NCI-H748 treated with DMSO at 0.1 percent for 48 hours (cell line): ENCODE measurements at regions not wholly inside any gene's neighbourhood (a gene's known extent, or its start where the extent isn't known, plus 50 kb on each side); places are given as distances from the start of the nearest gene placed in this dataset.

ENCODE experiments used
- DNase-seq: peaks from one replicate; lab custom pipeline; 2025; lab: John Stamatoyannopoulos, UW

- no peak for DNase-seq
These were observed 245.9 kb downstream of the HS3ST1 start for GRCh38 chr4:11182586-11183355.

GRCh38 chr4:11182031-11182430, 246.7 kb downstream of the HS3ST1 start:
- no peak for DNase-seq

- DNase-seq: no peak
These were observed 248.9 kb downstream of the HS3ST1 start for GRCh38 chr4:11179796-11180195.

GRCh38 chr4:11178433-11178832, 250.3 kb downstream of the HS3ST1 start:
- DNase-seq: no peak

- no peak for DNase-seq
These were observed 253.3 kb downstream of the HS3ST1 start for GRCh38 chr4:11175374-11175773.

- DNase-seq: no peak
These were observed 262.1 kb downstream of the HS3ST1 start for GRCh38 chr4:11166606-11167005.

GRCh38 chr4:11166034-11166433, 262.7 kb downstream of the HS3ST1 start:
- DNase-seq: no peak

GRCh38 chr4:11165052-11165451, 263.6 kb downstream of the HS3ST1 start:
- no peak for DNase-seq

GRCh38 chr4:11160288-11160687, 268.4 kb downstream of the HS3ST1 start:
- no peak for DNase-seq

- DNase-seq: no peak
These were observed 269.7 kb downstream of the HS3ST1 start for GRCh38 chr4:11158971-11159370.

- DNase-seq: no peak
These were observed 273.4 kb downstream of the HS3ST1 start for GRCh38 chr4:11155208-11155867.

GRCh38 chr4:11153171-11153750, 275.4 kb downstream of the HS3ST1 start:
- no peak for DNase-seq

GRCh38 chr4:11152684-11153083, 276.0 kb downstream of the HS3ST1 start:
- peak; percentile 79 for DNase-seq

GRCh38 chr4:11151500-11151899, 277.2 kb downstream of the HS3ST1 start:
- peak; percentile 22 for DNase-seq

GRCh38 chr4:11149612-11150259, 279.0 kb downstream of the HS3ST1 start:
- DNase-seq: peak; percentile 40

GRCh38 chr4:11139871-11140270, 288.8 kb downstream of the HS3ST1 start:
- no peak for DNase-seq

GRCh38 chr4:11138964-11139363, 289.7 kb downstream of the HS3ST1 start:
- DNase-seq: no peak

GRCh38 chr4:11134705-11135104, 294.0 kb downstream of the HS3ST1 start:
- no peak for DNase-seq

GRCh38 chr4:11133868-11134267, 294.8 kb downstream of the HS3ST1 start:
- no peak for DNase-seq

- DNase-seq: no peak
These were observed 296.2 kb downstream of the HS3ST1 start for GRCh38 chr4:11132478-11132877.

GRCh38 chr4:11131491-11131890, 297.2 kb downstream of the HS3ST1 start:
- DNase-seq: no peak

GRCh38 chr4:11130195-11130970, 298.3 kb downstream of the HS3ST1 start:
- DNase-seq: no peak
